NCI-H187 (cell line): ENCODE measurements at regions not wholly inside any gene's neighbourhood (a gene's known extent, or its start where the extent isn't known, plus 50 kb on each side); places are given as distances from the start of the nearest gene placed in this dataset.

Experiments
- DNase-seq, 2 experiments: peaks; one replicate each; lab custom pipeline; 2025; lab: John Stamatoyannopoulos, UW

GRCh38 chr10:124146483-124146882 is 53.1 kb upstream of the CHST15 start:
- no peak for DNase-seq

- no peak for DNase-seq
These were observed 51.9 kb upstream of the CHST15 start for GRCh38 chr10:124145109-124145870.

- no peak for DNase-seq
These were observed 51.1 kb upstream of the CHST15 start for GRCh38 chr10:124144536-124144935.

- no peak for DNase-seq
These were observed 50.3 kb upstream of the CHST15 start for GRCh38 chr10:124143721-124144120.
